ENCODE measurements at regions not wholly inside any gene's neighbourhood (a gene's known extent, or its start where the extent isn't known, plus 50 kb on each side); places are given as distances from the start of the nearest gene placed in this dataset.

DNA sequence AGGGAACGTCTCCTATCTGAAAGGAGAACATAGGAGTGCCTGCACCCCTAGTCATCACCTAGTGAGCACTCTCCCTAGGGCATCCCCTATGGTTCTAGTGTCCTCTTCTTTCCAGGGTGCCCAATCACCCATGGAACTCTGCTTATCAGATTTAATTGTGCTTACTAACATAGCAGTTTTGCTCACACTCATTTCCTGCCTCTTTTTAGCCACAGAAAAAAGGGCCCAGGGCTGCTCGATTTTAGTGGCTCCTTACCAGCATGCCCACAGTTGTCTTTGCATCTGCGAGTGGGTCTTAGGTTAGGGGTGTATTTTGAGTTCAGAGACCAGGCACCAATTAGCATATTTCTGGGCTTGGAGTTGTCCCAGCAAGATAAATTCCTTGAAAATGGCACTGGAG is 1110.2 kb downstream of the TAF11L14 start:
- Histone ChIP-seq H2AK5ac (ENCODE audit: insufficient read length, low read length) (no peak overlapping the region), H2AFZ (ENCODE audit: low read length) (no peak overlapping the region), H2BK120ac (ENCODE audit: low read depth, low read length, poor library complexity, severe bottlenecking) (no peak overlapping the region), H3K4me2 (ENCODE audit: insufficient read depth, insufficient read length, low read length) (no peak overlapping the region), H2BK20ac (ENCODE audit: low read depth, low read length, poor library complexity, severe bottlenecking) (no peak overlapping the region), H3K27ac (ENCODE audit: insufficient read length, low read depth, low read length) (no peak overlapping the region), H3K56ac (ENCODE audit: insufficient read length, low read depth, low read length) (no peak overlapping the region), H3K4ac (ENCODE audit: low read depth, low read length) (no peak overlapping the region), H2BK15ac (ENCODE audit: low read depth, low read length) (no peak overlapping the region), H4K5ac (ENCODE audit: insufficient read length, low read depth, low read length) (no peak overlapping the region), H2BK12ac (ENCODE audit: insufficient read length, low read depth, low read length) (no peak overlapping the region), H4K8ac (replicated peaks; ENCODE audit: insufficient read length, low read depth, low read length) (no peak overlapping the region), H3K23me2 (ENCODE audit: insufficient read length, low read depth, low read length, poor library complexity, severe bottlenecking) (no peaks in the 10 kb centered on the region), H2BK5ac (ENCODE audit: insufficient read length, low read length) (no peak overlapping the region), H3K79me1 (ENCODE audit: insufficient read depth, low read depth, low read length, poor library complexity, severe bottlenecking) (no peaks in the 10 kb centered on the region), H3K27me3 (ENCODE audit: insufficient read depth, low read length) (no peaks in the 10 kb centered on the region), H3K14ac (ENCODE audit: insufficient read depth, low read length) (no peak overlapping the region), H3K18ac (ENCODE audit: insufficient read length, low read depth, low read length) (no peak overlapping the region), H3K9ac (ENCODE audit: extremely low read depth, insufficient read length, low read length) (no peak overlapping the region), H3K4me1 (ENCODE audit: insufficient read depth, low read length) (no peaks in the 10 kb centered on the region), H4K91ac (ENCODE audit: insufficient read length, low read depth, low read length) (no peak overlapping the region), H3T11ph (ENCODE audit: low read length) (no peak overlapping the region), H4K20me1 (ENCODE audit: control insufficient read depth, insufficient read depth, insufficient read length) (no peaks in the 10 kb centered on the region), H3K79me2 (ENCODE audit: insufficient read depth, low read length) (no peaks in the 10 kb centered on the region), H3K9me3 (ENCODE audit: control insufficient read depth, low read depth, low read length) (no peaks in the 10 kb centered on the region), H3K23ac (ENCODE audit: insufficient read length, low read depth, low read length) (no peak overlapping the region)
- peaks cover 0 to 2% of the 10 kb centered on the region in 2 experiments; a peak in 2 of 4 replicates for H3K4me1 Mint-ChIP-seq
- H3K9me3 Mint-ChIP-seq, result peaks cover 6 to 18% of the 10 kb centered on the region in 2 experiments; a peak in 4 of 5 replicates
- no peak for TF ChIP-seq CTCF (conservative IDR thresholded peaks at IDR 0.05)
- no peak for DNase-seq
- no peak overlapping the region for H3K27ac Mint-ChIP-seq
- H3K27me3 Mint-ChIP-seq (ENCODE audit: low read depth), result no peaks in the 10 kb centered on the region
- no peak overlapping the region for H3K4me3 Mint-ChIP-seq
- H3K36me3 Mint-ChIP-seq (ENCODE audit: insufficient read depth in 1 of 3, low read depth in 3 of 3), result peaks cover 2 to 11% (median 11%) of the 10 kb centered on the region in 3 experiments; a peak in 6 of 7 replicates
- WGBS (ENCODE audit: extremely low coverage, insufficient read length, low lambda C conversion rate), result no CpG with 5 or more reads among the region's 3 CpGs

Data from H9 (cell line).